Lung (tissue), 11 donors: ENCODE measurements at regions not wholly inside any gene's neighbourhood (a gene's known extent, or its start where the extent isn't known, plus 50 kb on each side); places are given as distances from the start of the nearest gene placed in this dataset.

Experiments used
- ATAC-seq: fragments of 200-7000 bp; cut with Tn5 transposase; one replicate; pipeline ENCODE4 v1.9.1; 2020; ENCODE audit warnings: moderate number of reproducible peaks; ENCODE audit not compliant: insufficient read depth, low FRiP score
- DNase-seq, 3 donors: peaks; one replicate each; pipeline ENCODE4 v3.0.0-alpha.2; 2013 to 2017
- H3K27ac ChIP-seq, 2 donors: one replicate each; pipeline ENCODE4 v1.5.1; 2013; ENCODE audit warnings: mild to moderate bottlenecking in 2 of 2, moderate library complexity in 2 of 2, control low read depth in 1 of 2, inconsistent platforms in 1 of 2, low read depth in 1 of 2, low read length in 1 of 2
- H3K27me3 ChIP-seq, 3 donors: one replicate each; pipeline ENCODE4 v1.5.1; 2013; ENCODE audit warnings: low read length in 2 of 3; ENCODE audit not compliant: control insufficient read depth in 3 of 3, insufficient read depth in 3 of 3
- H3K36me3 ChIP-seq, 4 donors: one replicate each; pipeline ENCODE4 v1.5.1; 2013; ENCODE audit warnings: low read length in 4 of 4, mild to moderate bottlenecking in 1 of 4, moderate library complexity in 1 of 4; ENCODE audit not compliant: control insufficient read depth in 4 of 4, insufficient read depth in 4 of 4
- H3K4me1 ChIP-seq, 5 donors: one replicate each; pipeline ENCODE4 v1.5.1; 2013; ENCODE audit warnings: low read length in 5 of 5, mild to moderate bottlenecking in 2 of 5, moderate library complexity in 1 of 5; ENCODE audit not compliant: control insufficient read depth in 5 of 5, insufficient read depth in 5 of 5
- H3K4me3 ChIP-seq: one replicate; pipeline ENCODE4 v1.5.1; 2013; ENCODE audit warnings: mild to moderate bottlenecking, control low read depth, moderate library complexity
- H3K9ac ChIP-seq, 2 donors: one replicate each; pipeline ENCODE4 v1.5.1; 2013; ENCODE audit warnings: low read length in 2 of 2, control low read depth in 1 of 2; ENCODE audit not compliant: insufficient read depth in 1 of 2
- H3K9me3 ChIP-seq, 4 donors: one replicate each; pipeline ENCODE4 v1.5.1; 2013; ENCODE audit warnings: low read length in 3 of 4, mild to moderate bottlenecking in 1 of 4, moderate library complexity in 1 of 4; ENCODE audit not compliant: control insufficient read depth in 4 of 4, insufficient read depth in 3 of 4
- WGBS, 2 donors: extraction: QIAGEN DNeasy Blood & Tissue Kit; methylation state at CpG; one replicate each; pipeline ENCODE4 v1.1.7; 2013; 5-methylcytosine and 5-hydroxymethylcytosine counted together
- TF ChIP-seq, protein P1 (sequence below): IDR thresholded peaks from 2 replicates; pipeline ENCODE4 v1.5.1; 2012; ENCODE audit warnings: mild to moderate bottlenecking; ENCODE audit errors: control extremely low read depth, extremely low read depth
- donor health status: control.
- donor health status: control.
- donor health status: Bipolar disorder and iron deficiency.
- donor health status: healthy.
- donor health status: DM: yes; HTN: yes; CAD: no.

DNA sequence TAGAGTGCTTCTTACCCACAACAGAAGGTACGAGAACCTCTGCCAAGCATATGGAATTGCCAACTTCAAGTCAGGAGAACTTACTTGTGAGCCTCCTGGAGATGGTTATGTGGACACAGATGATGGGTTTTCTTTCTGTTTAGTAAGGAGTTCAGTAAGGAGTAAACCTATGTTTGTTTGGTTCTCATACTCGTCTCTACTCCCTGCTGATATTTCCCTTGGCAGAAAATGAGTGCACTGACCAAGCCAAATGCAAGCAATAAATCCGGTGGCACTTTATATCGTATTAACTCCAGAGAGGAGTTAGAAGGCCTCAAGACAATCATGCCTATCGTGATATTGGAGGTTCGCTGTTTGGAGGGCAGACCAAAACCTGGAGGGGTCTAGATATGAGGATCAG lies 83.2 kb upstream of the CYP1B1 start:
- Histone ChIP-seq H3K27me3 (no peaks in the 10 kb centered on the region), H3K4me3 (no peak overlapping the region), H3K9me3 (no peaks in the 10 kb centered on the region), H3K4me1 (peaks cover 0 to 47% (median 12%) of the 10 kb centered on the region in 5 donors), H3K36me3 (no peaks in the 10 kb centered on the region), H3K27ac (peak overlapping the region in 1 of 2 donors; percentile 69), H3K9ac (no peak overlapping the region)
- WGBS, 2 donors = 68 to 81% methylated on average over 6 of the region's 6 CpGs
- DNase-seq = peak; percentile 32 to 73 (median 72)
- TF ChIP-seq, protein P1, sequence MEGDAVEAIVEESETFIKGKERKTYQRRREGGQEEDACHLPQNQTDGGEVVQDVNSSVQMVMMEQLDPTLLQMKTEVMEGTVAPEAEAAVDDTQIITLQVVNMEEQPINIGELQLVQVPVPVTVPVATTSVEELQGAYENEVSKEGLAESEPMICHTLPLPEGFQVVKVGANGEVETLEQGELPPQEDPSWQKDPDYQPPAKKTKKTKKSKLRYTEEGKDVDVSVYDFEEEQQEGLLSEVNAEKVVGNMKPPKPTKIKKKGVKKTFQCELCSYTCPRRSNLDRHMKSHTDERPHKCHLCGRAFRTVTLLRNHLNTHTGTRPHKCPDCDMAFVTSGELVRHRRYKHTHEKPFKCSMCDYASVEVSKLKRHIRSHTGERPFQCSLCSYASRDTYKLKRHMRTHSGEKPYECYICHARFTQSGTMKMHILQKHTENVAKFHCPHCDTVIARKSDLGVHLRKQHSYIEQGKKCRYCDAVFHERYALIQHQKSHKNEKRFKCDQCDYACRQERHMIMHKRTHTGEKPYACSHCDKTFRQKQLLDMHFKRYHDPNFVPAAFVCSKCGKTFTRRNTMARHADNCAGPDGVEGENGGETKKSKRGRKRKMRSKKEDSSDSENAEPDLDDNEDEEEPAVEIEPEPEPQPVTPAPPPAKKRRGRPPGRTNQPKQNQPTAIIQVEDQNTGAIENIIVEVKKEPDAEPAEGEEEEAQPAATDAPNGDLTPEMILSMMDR = no peak
- ATAC-seq = no peak

- Histone ChIP-seq H3K36me3 (no peaks in the 10 kb centered on the region), H3K9me3 (no peaks in the 10 kb centered on the region), H3K27me3 (no peaks in the 10 kb centered on the region), H3K4me1 (peaks cover 0 to 47% (median 12%) of the 10 kb centered on the region in 5 donors), H3K9ac (no peak overlapping the region), H3K4me3 (no peak overlapping the region), H3K27ac (peak overlapping the region in 1 of 2 donors; percentile 57)
- ATAC-seq (no peak), DNase-seq (peak; percentile 53 to 84 (median 83))
- TF ChIP-seq, protein P1 = no peak
- 79 to 85% methylated on average over 6 of the region's 6 CpGs for WGBS, 2 donors
Measured at GRCh38 chr2:38158378-38159118, 82.6 kb upstream of the CYP1B1 start.

DNA sequence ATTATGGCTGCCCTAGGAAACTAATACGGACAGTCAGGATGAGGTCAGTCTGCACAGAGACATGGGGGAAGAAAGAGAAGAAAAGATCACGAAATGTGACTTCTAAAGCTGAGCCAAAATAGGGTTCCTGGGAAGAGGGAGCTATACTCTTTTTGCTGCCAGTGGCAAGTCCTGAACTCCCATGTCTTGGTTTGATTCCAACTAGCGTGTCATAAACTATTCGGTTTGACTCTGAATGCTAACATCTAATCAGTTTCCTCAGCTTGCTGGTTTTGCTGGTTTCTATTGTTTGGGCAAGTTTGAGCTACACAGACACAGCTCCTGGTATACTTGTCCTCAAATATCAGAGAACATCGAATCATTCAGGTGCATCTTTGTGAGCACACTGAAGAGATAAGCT lies 80.5 kb upstream of the CYP1B1 start:
- WGBS, 2 donors = 74 to 84% methylated on average over 5 of the region's 5 CpGs
- H3K27me3 ChIP-seq = no peaks in the 10 kb centered on the region
- no peak overlapping the region for H3K4me3 ChIP-seq
- H3K36me3 ChIP-seq = no peaks in the 10 kb centered on the region
- H3K4me1 ChIP-seq = peaks cover 0 to 47% (median 12%) of the 10 kb centered on the region in 5 donors
- DNase-seq = peak in 1 of 3 donors; percentile 32
- H3K9ac ChIP-seq = no peak overlapping the region
- no peak for ATAC-seq
- H3K27ac ChIP-seq = no peak overlapping the region
- TF ChIP-seq, protein P1 = no peak
- H3K9me3 ChIP-seq = no peaks in the 10 kb centered on the region

DNA sequence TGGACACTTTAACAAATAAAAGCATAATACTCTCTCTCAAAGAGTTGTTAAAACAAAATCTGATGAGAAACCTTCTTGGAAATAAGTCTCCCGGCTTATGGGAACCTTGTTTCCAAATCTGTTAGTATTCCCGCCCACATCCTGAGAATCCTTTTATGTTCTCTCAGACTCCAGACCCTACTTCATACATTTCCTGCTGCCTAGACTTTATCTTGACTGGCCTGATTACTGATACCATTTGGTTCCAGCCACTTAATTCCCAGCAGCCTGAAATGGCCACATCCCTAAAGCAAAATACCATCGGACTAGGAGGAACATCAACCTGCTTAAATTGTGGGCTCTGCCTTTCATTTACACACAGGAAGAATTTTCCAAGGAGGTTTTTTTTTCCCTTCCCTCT lies 79.1 kb upstream of the CYP1B1 start:
- Histone ChIP-seq H3K9ac (no peak overlapping the region), H3K27ac (no peak overlapping the region)

More for the DNA sequence above, 79.1 kb upstream of the CYP1B1 start:
- Histone ChIP-seq H3K27me3 (no peaks in the 10 kb centered on the region), H3K4me3 (no peak overlapping the region), H3K36me3 (no peaks in the 10 kb centered on the region), H3K9me3 (no peaks in the 10 kb centered on the region), H3K4me1 (peaks cover 0 to 37% (median 8%) of the 10 kb centered on the region in 5 donors)
- TF ChIP-seq, protein P1 = no peak
- no peak for DNase-seq
- WGBS, 2 donors = 62 to 66% methylated on average over 3 of the region's 3 CpGs
- ATAC-seq = no peak
